GM19023 (cell line): ENCODE measurements at regions not wholly inside any gene's neighbourhood (a gene's known extent, or its start where the extent isn't known, plus 50 kb on each side); places are given as distances from the start of the nearest gene placed in this dataset.

Experiments
- ATAC-seq: cut with Tn5 transposase; IDR thresholded peaks from one replicate; pipeline ENCODE4 v1.9.1; 2021; ENCODE audit warnings: mild to moderate bottlenecking, moderate library complexity; ENCODE audit not compliant: unreplicated experiment

DNA sequence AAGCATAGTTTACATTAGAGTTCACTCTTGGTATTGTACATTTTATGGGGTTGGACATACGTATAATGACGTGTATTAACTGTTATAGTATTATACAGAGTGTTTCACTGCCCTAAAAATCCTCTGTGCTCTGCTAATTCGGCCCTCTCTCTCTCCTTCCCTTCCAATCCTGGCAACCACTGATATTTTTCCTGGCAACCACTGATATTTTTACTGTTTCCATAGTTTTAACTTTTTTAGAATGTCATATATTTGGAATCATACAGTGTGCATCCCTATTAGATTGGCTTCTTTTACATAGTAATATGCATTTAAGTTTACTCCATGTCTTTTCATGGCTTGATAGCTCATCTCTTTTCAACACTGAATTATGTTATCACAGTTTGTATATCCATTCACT lies 526.7 kb downstream of the RIT2 start:
- no peak for ATAC-seq

DNA sequence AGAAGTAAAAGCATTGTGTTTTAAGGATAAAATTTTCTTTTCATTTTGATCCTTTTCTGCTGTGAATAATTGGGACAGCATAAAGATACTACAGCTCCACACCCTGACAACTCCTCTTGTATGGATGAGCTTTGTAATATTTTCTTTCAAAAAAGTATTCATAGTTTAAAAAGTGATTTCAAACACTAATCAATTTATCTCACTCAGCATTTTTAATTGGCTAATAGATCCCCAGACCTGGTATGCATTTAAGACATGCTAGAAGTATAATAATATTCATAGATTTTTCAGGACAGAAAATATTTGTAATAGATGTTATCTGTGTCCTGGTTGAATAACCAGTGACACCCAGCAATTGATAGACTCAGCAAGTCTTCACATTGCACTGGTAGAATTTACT lies 510.7 kb downstream of the RIT2 start:
- ATAC-seq = no peak

DNA sequence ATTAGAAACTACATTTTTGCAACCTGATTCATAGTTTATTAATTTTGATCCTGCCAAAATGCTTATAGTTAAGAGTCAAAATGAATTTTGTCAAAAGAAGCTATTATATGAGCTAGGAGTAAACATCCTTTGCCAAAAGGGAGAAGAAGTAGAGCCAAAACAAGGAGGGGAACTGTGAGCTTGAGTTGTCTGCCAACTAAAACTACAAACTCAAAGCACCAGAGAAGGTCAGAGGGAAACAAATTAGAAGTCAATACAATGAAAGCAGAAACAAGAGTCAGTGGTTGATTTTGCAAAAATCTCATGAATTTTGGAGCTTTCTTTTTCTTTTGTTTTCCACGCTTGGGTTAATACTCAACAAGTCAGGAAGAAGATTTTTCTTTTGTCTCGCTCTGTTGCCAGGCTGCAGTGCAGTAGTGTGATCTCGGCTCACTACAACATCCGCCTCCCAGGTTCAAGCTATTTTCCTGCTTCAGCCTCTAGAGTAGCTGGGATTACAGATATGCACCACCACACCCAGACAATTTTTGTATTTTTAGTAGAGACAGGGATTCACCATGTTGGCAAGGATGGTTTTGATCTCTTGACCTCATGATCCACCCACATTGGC lies 508.5 kb downstream of the RIT2 start:
- no peak for ATAC-seq

DNA sequence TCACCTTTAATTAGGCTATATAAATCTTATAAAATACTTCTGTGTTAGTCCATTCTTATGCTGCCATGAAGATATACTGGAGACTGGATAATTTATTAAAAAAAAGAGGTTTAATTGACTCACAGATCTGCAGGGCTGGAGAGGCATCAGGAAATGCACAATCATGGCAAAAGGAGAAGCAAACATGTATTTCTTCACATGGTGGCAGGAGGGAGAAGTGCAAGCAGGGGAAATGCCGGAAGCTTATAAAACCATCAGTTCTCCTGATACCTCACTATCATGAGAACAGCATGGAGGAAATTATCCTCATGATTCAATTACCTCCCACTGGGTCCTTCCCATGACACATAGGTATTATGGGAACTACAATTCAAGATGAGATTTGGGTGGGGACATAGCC lies 504.4 kb downstream of the RIT2 start:
- ATAC-seq = no peak

DNA sequence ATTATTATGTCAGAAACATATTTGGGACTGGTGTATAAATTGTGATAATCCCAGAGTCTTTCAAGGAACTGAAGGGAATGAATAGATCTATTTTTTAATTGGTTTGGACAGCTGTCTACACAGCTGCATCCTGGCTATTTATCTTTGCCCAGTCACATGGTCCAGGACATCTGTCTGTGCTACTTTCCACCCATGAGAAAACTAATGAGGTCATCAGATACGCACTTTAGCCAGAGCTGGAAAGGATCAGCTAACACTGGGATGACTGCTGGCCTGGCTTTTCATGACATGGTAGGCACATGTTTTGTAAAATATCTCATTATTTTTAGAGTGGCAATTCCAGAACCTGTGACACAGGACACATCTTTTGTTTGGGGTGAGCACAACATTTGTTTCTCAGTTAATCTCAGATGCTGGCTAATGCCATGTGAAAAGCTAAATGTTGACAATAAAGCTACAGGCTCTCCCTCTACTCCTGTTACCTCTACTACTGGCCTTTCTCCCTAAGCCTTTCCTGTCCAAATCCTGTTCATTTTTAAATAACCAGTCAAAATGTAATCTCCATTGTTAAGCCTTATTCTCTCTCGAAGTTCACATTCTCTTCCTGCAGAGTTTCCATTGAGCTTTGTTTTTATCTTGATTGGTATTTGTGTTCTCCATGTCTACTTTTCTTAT lies 500.7 kb downstream of the RIT2 start:
- no peak for ATAC-seq

DNA sequence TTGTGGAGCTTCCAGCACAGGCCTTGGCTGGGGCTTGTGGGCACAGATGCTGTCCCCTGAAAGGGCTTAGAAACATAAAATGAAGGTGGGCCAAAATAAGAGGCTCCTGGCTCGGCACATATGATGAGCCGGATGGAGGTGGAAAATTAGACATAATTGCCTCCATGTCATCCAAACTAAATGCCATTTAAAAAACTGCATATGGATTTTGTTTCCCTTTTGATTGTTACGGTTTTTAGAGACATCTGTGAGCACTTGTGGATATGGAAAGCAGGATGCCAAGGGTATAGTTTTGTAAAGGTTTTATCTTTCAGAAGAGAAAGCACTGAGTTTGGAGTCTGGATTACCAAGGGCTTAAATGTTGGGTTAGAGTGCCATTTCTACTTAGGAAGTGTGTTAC lies 498.3 kb downstream of the RIT2 start:
- no peak for ATAC-seq

DNA sequence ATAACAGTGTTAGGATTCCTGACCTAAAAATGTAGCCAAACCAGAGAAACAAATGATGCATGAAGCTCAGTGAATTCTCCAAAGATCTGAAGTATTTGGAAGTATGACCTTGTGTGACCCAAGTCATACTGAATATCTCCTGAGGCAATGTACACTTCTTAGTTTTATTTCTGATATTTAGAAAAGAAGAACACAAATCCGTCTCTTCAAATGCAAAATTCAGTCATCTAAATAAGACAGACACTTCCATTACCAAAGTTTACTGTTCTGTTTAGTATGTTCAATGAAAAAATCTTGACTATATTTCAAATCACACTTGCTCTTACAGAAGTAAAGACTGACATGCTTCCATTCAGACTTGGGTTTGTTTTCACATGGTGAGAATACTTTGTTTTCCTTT lies 495.7 kb downstream of the RIT2 start:
- no peak for ATAC-seq

DNA sequence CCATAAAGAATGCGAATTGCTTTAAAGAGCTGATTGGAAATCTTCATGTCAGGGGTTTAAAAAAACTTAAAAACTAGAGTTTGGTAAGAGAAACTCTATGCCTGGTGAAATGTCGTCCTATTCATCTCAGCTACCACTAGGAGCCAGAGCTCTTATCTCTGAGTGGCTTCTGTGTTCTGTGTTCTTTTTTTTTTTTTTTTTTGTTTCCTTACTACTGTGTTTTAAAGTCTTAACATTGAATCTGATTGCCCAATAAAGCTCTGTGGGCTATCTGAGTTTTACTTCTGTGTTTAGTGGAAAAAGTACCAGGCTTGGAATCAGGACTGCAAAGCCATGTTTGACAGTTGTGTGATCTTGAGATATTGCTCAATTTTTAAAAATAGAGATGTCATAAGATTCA lies 494.8 kb downstream of the RIT2 start:
- no peak for ATAC-seq

DNA sequence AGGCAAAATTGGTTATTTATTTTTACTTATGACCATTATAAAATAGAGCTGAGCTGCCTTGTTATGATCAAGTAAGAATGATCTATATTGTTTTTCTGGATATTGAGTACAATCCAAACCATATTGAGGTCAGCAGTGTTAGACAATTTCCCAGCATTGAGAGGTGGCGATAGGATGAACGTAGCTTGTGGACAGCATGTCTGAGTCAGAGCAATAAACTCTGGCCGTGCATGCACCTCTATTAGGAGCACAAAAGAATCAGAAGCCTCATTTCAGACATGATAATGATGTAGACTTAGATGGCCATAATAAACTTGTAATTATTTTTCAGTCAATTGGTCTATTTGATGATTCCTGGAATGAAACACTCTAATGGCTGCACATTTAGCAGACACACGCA lies 491.6 kb downstream of the RIT2 start:
- ATAC-seq = no peak

DNA sequence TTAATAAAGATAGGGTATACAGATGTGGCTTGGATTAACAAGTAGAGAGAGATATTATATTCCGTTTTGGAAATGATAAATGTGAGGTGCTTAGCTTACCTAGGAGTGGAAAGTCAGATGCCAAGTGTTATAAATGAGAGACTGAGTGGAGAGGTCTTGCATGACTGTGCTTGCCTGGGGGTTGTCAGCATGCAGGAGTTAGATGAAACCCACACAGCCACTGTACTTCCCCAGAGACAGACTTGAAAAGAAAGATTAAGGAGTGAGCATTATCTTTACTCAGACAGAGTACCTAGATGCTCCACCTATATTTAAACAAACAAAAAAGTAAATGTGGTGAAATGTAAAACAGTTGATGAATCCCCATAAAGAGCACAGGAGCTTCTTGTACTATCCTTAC lies 482.7 kb downstream of the RIT2 start:
- no peak for ATAC-seq

DNA sequence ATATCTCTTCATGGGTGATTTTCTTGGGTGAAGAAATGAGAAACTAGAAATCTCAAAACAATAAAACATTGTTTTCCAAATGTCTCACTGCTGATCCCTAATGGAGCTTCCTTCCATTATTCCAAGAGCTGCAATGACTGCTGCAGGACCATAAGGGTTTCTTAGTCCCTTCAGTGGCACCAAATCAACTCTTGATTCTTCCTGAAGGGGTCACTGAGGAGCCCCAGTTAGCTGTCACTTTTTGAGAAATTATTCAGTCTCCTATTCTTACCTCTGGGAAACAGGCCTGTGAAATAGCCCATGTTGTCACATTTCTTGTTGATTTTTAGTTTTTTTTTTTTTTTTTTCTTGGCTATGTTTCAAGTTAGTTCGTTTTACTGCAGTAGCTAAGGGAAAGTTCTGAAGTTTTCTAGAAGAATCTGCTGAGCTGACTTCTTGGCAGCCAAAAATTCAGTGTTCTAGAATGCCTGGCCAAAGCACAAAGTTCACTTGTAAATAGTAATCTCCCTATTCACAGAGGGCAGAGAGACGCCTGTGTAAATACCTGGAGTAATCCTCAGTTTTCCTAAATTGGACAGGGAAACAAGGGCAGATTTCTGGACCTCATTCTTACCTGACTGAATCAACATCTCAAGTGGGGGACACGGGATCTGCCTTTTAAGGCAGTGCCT lies 480.0 kb downstream of the RIT2 start:
- no peak for ATAC-seq

DNA sequence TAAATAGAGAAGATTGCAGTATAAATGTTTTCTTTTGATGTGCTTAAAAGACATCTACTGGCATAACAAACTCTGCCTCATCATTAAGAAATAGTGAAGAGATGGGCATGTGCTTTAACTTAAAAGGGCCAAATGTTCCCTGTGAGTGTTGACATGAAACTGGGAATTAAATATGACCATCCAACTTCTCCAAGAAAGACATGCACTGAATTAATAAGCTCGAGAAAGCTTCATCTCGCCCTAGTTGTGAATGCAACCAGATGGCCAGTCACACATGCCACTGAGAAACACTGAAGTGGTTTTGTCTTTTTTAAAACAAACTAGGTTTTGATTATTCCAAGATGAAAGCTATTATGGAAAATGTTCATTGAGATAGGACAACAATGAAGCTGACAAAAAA lies 479.2 kb downstream of the RIT2 start:
- no peak for ATAC-seq

DNA sequence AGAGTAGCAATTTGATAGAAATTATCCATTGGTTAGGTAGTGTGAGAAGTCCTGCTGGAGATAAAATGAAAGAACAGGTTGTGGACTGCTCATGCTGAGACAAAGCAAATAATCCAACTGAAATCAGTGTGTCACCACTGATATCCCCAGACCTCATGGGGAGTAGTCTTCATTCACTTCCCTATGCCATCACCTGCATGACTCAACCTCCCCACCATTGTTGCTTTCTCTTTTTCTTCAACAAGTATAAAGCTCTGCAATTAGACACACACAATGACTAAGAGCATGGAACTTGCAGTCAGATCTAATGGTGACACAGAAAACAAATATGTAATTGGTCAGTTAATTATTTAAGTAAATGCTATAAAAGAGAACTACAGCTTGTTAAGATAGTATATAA lies 475.3 kb downstream of the RIT2 start:
- ATAC-seq = no peak

DNA sequence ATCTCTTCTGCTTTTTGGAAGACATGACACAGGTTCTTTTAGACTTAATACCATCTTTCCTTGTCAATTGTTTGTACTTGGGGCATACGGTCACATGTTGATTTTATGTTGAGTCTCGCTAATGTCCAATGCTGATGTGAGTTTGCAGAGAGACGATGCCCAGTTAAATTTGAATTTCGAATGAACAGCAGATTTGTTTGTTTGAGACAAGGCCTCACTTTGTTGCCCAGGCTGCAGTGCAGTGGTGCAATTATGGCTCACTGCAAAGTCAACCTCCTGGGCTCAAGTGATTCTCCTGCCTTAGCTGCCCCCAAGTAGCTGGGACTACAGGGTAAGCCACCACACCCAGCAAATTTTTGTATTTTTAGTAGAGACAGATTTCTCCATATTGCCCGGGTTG lies 473.5 kb downstream of the RIT2 start:
- no peak for ATAC-seq

DNA sequence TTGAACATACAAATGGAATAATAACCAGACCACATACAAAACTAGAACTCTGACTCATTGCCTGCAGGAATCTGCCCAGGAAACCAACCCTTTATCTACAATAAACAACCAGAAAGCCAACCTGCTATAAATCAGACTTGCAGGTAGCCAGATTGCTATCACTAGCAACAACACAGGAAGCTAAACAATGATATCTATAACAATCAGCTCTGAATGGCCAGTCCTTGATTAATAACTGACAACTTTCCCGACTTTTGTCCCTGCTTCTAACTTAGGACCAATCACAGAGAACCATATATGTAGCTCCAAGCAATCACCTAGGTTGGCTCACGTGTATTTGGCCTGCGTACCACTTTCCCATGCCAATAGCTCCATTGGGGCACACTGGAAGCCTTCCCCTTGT lies 470.8 kb downstream of the RIT2 start:
- ATAC-seq = no peak

DNA sequence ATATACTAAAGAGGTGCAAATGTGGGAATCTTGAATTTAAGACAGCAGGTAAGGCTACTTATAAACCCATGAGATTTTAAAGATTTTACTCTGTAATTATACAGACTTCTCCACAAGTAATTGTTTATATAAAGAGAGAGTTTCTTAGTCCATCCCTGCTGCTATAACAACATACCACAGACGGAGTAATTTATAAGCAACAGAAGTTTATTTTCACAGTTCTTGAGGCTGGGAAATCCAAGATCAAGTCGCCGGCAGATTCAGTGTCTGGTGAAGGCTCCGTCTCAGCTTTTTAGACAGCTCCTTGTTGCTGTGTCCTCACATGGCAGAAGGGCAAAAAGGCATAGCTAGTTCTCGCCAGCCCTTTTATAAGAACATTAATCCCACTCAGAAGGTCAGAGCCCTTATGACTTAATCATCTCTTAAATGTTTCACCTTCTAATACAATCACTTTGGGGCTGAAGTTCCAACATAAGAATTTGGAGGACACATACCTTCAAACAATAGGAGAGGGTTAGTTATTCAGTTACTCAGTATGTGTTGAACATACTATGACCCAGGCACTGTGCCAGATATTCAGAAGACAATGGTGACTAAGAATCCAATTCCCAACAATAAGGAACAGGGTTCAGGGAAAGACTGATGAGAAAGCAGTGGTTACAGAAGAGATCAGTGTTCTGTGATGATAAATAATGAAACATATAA lies 466.0 kb downstream of the RIT2 start:
- ATAC-seq = no peak

DNA sequence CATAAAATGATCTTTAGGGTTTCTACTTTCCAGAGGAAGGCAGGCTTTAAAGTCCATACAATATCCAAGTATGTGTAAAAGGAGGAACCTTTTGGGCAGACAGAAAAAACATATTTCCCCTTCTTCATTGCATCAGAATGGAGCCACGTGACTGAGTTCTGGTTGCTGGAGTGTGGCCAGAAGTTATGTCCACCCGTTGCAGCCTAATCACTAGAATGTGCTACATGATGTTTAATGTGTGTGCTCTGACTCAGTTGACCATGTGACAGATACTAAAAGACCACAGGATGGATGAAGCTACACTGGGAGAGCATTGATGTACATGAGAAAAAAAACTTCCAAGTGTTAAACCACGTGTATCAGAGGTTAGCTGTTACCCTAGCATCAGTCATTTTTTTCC lies 460.9 kb downstream of the RIT2 start:
- no peak for ATAC-seq

DNA sequence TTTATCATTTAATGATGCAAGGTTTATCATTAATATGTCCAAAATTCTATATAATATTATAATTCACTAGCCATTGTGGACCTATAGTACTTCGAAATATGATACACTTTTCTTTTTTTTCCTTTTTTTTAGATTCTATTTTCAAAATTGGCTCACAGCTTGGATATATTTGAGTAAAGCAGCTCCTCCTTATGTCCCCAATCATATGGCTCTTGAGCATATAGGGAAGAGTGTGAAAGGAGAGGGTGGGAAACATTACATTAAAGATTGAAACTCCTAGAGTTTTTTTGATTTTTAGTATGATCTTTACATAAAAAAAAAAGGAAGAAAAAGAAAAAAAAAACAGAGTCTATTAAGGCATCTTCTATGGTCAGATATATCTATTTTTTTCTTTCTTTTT lies 457.9 kb downstream of the RIT2 start:
- no peak for ATAC-seq

DNA sequence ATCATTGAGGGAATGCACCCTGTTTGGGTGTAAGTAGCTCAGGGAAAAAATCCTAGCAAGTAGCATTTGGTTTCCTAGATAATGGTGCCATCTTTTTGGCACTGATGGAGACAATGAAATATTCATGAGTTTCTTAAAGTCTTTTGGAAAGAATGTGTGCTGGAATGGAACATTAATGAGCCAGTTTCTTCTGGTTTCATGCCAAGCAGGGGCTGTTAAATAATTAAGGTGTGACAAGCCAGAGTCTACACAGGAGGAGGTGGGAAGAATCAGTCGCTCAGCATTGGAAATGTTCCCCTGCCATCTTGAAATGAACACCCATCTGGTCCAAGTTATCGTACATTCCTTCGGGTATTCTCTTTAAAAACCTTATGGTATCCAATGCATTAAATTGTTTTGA lies 457.3 kb downstream of the RIT2 start:
- ATAC-seq = no peak

DNA sequence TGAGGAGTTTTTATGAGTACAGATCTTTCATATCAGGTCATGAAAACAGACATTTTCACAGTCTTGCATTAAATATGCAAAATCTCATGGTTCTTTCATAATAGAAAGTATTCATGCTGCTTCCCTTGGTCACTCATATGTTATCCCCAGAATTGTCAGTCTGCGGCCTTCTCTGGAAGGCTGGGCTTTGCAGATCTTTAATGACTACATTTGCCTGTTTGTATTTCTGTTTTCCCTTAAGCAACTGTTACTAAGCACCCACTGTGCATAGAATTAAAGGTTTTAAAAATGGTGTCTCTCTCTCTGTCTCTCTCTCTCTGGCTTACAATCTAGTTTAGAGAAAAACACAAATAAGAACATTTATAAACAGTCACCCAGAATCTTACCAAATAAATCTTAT lies 456.3 kb downstream of the RIT2 start:
- no peak for ATAC-seq

DNA sequence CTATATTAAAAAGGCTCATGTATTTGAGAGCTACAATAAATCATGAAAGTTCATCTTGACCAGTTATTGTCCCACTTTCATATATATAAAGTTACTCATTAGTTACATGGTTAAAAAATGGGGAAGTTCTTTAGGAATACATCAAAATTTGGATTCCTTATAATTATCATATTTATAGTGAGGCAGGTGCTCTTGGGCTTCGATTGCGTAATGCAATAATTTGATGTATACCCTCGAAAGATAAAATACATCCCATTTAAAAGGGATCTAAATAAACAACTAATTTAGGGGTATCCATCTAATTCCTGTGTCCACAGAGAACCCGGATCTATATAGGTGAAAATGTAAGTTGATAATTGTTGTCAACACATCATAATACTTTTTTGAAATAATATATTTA lies 444.6 kb downstream of the RIT2 start:
- no peak for ATAC-seq

DNA sequence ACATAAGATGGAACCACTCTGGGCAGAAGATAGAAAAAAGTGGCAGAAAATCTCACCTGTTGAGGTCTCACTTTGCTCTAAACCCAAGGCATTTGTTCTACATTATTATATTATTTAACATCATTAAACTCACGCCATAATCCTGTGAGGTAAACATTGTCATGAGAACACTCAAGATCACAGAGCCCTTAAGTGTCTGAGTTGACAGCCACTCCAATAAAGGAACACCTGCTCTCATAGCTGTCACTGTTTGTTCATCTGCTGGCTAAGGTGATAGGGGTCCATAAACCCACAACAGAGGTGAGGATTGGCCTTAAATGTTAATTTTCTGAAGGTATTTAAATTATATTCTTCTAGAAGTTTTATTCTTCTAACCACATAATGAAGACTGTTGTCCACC lies 439.7 kb downstream of the RIT2 start:
- no peak for ATAC-seq
